NCI-H146 treated with DMSO at 0.1 percent for 48 hours (cell line): ENCODE measurements at regions not wholly inside any gene's neighbourhood (a gene's known extent, or its start where the extent isn't known, plus 50 kb on each side); places are given as distances from the start of the nearest gene placed in this dataset.
"Not testable (repeated sequence)": the region's sequence is repeated elsewhere in the genome, so short reads cannot be mapped to it uniquely, and the experiment has no call there.

Experiments
- DNase-seq: peaks from one replicate; lab custom pipeline; 2025; ENCODE audit not compliant: unreplicated experiment; lab: John Stamatoyannopoulos, UW

DNA sequence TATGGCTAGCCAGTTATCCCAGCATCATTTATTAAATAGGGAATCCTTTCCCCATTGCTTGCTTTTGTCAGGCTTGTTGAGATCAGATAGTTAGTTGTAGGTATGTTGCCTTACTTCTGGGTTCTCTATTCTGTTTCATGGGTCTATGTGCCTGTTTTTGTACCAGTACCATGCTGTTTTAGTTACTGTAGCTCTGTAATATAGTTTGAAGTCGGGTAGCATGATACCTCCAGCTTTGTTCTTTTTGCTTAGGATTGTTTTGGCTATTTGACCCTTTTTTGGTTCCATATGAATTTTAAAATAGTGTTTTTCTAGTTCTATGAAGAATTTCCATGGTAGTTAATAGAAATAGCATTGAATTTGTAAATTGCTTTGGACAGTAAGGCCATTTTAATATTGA is 300.5 kb downstream of the PTGER3 start:
- DNase-seq, result not testable (repeated sequence)

DNA sequence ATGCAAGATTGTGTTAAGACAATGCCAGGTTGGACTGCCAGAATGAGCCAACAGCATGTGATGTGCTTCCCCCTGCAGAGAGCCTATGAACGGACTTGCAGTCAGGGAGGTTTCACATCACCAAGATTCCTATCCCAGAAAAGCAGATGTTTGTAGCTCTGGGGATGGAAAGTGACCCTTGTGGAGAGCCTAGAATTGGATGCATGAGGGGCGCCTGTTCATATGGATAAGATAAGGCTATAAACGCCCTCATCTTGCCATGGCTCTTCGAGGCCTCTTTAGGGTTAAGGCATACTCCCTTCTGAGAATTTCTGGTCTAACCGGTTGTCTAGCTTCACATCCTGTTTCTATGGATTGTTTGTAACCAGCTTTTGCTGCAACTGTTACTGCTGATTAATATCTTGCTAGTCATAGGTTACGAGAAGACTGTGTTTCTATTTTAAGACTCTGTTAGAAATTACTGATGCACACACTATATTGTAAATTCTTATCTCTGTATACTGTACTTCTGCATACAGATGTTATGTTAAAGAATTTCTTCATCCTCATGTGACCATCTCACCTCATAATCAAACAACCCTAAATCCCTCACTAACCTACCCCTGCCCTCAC is 295.8 kb downstream of the PTGER3 start:
- not testable (repeated sequence) for DNase-seq

DNA sequence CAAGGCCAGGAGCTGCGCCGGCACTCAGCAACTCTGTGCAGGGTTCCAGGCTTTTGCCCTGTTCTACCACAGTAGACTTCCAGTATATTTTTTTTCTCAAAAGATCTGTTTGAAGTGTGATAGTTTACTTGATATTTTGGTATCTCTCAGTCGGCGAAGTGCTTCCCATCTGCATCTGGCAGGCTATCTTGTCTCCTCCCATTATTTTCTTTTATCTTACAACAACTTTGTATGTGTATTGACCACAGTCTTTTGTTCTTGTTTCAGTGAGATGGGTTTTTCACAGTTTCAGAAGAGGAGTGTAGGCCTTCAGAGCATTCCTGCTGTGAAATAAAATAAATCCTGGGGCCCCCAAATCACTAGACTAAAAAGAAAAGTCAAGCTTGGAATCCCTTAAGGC is 292.9 kb downstream of the PTGER3 start:
- no peak for DNase-seq

DNA sequence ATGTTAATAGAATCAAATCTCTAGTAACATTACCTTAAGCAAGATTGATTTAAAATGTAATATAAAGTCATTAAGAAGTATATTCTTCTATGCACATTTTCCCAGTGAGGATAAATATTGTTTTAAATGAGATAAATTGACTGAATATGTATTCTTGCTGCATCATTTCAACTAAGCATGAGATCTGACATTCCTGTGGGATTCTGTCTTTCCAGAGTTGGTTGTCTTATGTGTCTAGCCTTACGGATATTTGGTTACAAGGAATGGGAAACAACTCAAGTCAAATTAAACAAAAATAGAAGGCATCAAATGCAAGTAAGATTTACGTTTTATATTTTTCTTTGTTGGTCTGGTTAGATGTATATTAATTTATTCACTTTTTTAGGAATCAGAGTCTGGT is 287.5 kb downstream of the PTGER3 start:
- no peak for DNase-seq

DNA sequence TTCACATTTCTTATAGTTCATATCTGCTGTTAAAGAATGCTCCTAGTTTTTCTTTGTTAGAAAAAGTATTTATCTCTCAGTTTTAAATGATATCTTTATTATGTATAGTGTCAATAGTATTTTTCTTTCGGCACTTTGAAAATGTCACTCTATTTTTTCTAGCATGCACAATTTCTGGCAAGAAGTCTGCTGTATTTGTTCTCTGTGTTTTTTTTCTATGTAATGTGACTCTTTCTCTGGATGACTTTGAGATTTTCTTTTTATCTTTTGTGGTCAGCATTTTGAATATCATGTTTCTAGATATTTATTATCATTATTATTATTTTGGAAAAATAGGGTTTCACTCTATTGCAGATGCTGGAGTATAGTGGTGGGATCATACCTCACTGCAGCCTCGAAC is 285.2 kb downstream of the PTGER3 start:
- no peak for DNase-seq

DNA sequence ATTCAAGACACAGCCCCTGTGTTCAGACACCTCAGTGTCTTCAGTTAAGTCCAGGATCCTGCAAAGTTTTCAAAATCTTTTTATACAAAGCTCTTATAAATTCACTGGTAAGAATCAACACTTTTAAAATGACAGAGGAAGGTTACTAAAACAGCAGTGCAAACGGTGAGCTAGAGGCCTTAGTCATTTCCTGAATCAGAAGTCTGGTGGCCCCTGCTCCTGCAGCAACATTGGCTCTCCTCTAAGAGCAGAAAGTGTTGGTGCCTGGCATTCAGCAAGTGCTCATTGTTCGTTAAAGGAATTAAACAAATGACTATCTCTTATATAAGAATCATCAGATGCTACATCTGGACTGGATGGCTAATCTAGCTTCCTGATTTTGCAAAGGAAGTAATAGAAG is 282.9 kb downstream of the PTGER3 start:
- DNase-seq, result no peak

DNA sequence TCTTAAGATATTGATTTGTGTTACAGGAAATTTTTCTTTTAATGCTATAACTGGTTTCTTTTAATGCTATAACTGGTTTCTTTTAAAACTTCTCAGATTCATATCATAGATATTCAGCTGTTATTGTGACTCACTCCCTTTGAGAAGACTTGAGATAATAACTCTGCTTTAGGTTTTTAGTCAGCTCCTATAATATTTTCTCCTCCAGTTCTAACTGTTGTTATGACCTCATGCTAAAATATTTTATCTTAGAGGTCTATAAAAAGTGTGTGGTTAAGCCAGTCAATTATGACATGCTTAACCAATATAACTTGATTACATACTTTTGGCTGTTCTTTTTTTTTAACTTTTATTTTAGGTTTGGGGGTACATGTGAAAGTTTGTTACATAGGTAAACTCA is 280.2 kb downstream of the PTGER3 start:
- no peak for DNase-seq

DNA sequence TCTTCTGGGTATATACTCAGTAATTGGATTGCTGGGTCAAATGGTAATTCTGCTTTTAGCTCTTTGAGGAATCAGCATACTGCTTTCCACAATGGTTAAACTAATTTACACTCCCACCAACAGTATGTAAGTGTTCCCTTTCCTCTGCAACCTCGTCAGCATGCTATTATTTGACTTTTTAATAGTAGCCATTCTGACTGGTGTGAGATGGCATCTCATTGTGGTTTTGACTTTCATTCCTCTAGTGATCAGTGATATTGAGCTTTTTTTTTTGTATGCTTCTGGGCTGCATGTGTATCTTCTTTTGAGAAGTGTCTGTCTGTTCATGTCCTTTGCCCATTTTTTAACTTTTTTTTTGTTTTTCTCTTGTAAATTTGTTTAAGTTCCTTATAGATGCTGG is 279.4 kb downstream of the PTGER3 start:
- DNase-seq, result no peak

DNA sequence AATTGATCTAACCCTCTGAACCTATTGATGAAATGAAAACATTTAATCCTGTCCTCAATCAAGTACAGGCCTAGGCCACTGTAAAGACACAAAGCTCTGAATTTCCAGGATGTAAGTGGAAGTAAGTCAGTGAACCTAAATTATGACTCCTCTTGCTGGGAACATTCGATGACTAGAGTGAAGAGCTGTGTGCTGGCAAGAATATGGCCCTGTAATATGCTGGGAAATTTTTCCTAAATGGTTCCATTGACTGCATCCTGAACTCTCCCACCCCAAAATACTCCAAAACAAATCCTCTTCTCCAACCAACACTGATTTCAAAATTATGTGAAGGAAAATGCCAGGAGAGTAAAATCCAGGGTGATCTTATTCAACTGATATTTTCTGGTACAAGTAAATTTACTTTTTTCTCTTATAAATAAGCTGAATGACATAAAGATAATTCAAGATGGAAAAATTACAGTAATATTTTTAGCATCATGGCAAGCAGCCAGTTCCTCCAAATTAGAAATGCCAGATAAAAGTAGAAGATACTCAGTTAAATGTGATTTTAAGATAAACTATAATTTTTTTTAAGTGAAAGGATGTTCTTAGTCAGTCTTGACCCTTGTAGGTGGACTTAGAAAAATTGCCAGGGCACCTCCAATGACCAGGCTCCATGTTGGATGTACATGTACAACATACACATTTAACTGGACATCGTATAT is 269.4 kb downstream of the PTGER3 start:
- DNase-seq, result no peak

DNA sequence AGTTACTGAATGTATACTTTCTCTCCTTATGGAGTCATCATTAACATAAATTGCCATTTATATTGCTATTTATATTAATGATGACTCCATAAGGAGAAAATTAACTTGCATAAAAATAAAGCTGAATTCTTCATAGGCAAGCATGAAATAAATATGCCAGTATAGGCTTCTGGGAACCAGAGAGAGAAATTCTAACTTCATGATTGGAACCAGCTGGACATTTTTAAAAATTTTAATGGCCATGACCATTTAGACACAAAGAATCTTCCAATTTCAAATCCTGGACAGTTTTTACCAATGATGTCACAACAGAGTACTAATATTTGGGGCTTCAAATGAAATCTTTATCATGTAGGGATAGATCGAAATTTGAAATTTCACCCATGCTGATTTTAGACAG is 268.7 kb downstream of the PTGER3 start:
- DNase-seq, result no peak

DNA sequence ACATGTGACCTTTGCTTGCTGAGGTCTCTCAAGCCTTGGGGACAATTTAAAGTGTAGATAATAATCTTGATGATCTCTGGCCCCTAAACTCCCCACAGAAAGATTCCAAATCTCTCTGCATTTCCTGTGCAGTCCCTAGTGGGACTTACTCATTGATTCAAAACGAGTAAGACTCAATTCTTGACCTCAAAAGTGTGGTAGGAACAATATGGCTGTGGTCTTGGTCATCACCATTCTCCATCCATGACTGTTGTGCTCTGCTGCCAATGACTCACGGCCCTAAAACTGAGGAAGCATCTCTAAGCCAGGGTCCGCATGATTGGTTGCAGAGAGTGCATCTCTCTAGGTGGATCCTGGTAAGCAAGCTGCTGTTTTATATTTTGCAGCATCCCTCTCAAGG is 268.0 kb downstream of the PTGER3 start:
- DNase-seq, result no peak

DNA sequence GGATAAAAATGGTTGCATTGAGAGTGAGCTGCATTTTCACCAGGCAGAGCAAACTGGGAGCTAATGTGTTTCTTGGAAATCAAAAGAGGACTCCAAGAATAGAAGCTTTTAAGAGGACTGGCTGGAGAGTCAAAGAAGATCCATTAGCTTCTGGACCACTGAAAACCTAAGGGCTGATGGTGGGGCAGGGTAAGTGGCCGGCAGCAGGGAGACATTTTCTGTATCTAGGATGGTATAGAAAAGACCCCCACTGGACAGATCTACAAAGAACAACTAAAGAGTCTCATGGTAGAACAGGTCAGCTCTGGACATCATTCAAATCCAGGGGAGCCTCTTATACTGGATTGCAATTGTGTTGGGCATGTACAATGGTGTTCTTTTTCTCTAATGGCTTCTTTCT is 262.3 kb downstream of the PTGER3 start:
- no peak for DNase-seq

DNA sequence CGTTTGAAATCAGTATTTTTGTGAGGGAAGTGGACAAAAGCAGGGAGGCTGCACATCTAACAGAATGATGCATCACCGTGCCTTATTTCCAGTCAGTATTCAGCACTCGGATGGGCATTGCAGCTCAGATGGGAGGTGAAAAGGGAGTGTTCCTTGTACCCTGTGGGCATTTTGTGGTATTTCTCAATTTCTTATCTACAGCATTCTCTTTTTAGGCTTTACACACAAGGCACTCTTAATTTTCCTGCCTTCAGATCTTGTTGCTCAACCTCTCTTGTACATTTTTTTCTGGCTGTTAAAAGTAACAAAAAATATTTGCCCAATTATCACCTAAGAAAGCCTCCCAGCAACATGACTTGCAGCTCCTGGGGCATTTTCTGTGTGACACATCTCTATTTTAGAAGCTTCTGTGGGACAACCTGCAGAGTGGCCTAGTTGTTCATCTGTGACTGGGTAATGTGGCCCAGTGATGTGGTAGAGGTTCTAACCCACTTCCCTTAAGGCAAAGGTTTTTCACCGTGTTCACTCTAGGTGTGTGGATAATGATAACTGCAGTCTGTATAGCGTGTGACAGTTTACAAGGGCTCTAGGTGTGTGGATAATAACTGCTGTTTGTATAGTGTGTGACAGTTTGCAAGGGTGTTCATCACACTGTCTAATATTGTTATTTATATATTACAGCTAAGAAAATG is 257.2 kb downstream of the PTGER3 start:
- no peak for DNase-seq

DNA sequence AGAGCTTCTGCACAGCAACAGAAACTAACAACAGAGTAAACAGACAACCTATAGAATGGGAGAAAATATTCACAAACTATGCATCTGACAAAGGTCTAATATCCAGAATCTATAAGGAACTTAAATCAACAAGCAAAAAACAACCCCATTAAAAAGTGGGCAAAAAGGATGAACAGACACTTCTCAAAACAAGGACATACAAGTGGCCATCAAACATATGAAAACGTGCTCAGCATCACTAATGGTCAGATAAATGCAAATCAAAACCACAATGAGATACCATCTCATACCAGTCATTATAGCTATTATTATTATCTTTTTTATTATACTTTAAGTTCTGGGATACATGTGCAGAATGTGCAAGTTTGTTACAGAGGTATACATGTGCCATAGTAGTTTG is 252.6 kb downstream of the PTGER3 start:
- not testable (repeated sequence) for DNase-seq

DNA sequence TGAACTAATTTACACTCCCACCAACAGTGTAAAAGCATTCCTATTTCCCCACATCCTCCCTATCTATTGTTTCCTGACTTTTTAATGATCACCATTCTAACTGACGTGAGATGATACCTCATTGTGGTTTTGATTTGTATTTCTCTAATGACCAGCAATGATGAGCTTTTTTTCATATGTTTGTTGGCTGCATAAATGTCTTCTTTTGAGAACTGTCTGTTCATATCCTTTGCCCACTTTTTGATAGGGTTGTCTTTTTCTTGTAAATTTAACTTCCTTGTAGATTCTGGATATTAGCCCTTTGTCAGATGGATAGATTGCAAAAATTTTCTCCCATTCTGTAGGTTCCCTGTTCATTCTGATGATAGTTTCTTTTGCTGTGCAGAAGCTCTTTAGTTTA is 251.3 kb downstream of the PTGER3 start:
- DNase-seq, result not testable (repeated sequence)

DNA sequence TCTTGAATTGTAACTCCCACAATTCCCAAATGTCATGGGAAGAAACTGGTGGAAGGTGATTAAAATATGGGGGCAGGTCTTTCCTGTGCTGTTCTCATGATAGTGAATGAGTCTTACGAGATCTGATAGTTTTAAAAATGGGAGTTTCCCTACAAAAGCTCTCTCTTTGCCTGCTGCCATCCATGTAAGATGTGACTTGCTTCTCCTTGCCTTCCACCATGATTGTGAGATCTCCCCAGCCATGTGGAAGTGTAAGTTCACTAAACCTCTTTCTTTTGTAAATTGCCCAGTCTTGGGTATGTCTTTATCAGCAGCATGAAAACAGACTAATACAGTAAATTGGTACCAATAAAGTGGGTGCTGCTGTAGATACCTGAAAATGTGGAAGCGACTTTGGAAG is 245.0 kb downstream of the PTGER3 start:
- DNase-seq, result not testable (repeated sequence)

DNA sequence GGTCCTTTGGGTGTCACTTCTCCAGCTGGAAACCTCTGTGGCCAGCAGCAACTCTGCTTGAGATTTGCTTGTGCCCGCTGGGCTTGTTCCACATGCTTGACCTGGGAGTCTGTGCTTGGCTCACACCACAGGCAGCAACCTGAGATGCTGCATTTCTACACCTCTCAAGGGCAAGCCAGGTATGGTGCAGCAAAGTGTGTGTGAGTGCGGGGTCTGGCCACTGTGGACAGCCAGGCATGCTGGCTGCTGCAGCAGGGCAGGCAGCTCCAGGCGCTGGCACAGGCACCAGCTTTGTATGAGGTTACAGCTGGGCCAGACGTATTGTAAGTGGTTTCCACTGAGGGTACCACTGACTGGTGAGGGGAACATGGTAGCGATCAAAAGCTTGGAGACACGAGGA is 242.0 kb downstream of the PTGER3 start:
- DNase-seq, result no peak

DNA sequence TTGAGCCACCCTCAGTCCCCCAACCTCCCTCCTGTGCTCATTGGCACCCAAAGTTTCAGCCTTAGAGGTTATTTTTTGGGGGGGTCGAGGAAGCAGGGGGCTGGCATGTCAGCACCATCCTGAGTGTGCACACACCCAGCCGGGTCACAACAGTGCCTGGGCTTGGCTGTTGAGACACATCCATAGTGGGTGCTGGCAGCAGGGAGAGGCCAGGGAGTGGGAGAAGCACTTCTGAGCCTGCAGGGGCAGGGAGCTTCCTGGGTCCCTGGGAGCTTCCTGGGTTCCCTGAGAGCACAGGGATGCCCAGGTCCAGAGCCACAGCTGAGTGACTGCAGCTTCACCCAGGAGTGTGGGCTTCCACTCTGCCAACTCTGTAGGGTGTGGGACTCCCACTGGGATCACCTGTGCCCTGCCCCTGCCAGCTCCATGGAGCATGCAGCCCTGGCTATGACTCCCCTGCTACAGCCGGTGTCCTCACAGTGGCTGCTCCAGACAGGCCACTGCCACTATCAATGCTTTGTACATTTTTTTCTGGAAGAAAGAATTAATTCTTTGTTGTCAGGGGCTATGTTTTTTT is 240.4 kb downstream of the PTGER3 start:
- no peak for DNase-seq

DNA sequence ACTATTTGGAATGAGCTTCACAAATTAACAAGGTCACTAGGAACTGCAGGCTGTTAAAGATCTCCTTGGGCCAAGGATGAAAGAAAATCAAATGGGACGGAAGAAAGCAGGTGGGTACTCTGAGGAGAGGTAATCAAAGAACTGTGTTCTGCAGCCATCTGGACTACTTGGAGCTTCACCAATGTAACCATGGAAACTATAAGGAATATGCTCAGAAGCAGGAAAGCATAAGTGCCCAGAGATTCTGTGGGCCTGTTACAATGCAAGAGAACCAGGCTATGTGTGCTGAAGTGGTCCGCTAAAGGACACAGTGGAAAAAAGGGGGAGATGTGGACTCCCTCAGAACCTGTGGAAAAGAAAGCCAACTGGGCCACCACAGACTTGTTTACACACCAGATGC is 238.5 kb downstream of the PTGER3 start:
- no peak for DNase-seq

DNA sequence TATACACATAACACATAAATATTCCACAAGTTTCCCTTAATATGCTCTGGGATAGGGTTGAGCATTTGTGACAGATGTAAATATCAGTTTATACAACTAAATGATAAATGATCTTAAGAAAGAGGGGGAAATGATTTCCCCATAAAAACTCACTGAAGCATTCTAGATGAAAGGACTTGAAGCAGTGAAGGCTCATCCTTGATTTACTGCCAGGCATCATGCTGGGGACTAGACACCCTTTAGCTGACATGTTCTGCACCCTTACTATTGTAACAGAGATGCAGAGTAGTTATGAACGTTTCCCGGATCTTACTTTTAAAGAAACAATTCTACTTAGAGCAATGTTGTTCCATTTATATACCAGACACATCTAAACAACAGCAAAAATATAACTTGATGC is 235.8 kb downstream of the PTGER3 start:
- no peak for DNase-seq

DNA sequence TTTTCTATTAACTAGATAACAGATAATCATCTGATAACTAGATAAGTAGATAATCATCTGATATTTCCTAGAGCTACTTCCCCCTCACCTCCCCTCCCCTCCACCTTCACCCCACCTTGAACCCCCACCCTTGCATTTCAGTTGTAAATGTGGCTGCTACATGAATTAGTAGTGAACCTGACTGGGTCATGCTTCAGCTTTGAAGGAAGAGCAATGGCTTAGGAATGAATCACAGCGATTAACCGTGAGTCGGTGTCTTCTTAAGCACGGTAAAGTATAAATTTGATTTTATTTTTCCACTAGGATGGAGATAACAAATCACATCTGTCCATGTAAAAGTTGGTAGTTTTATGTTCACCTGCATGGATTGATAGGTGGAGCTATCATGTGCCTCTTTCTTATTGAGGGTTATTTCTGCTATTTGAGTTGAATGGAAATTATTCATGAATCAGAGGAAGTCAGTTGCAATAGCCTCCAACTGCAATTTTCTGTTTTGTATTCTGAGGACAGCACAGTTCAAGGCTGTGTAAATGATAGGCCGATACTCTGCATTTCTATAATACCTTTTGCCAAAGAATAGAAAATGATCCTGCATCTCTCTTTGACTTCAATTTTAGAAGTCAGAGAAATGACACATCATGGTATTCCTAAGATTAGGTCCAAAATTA is 235.0 kb downstream of the PTGER3 start:
- DNase-seq, result no peak

DNA sequence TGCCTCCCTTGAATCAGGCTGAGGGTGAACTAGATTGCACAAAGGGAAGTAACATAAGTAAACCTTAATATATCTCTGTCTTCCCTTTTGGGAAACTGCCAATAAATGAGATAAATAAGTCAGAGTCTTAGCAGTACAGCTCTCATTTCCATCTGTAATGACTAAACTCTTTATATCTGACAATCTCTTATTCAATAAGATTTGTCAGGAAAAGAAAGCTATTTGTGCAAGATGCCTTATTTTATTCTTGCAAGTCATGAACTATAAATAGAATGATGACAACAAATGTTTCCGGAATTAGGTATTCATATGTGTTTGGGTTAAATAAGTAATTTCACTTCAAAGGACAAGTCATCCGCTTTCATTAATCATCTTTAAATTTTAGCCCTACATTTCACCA is 229.2 kb downstream of the PTGER3 start:
- DNase-seq, result no peak
